ENCODE measurements at regions not wholly inside any gene's neighbourhood (a gene's known extent, or its start where the extent isn't known, plus 50 kb on each side); places are given as distances from the start of the nearest gene placed in this dataset.

GRCh38 chr15:91499774-91500383 lies 353.6 kb upstream of the SLCO3A1 start:
- no peak for FAIRE-seq
- no peak for TF ChIP-seq PAX5 (IDR thresholded peaks at IDR 0.05; ENCODE audit: insufficient read depth, low read length, severe bottlenecking)
- TF ChIP-seq SPI1 (IDR thresholded peaks at IDR 0.05; ENCODE audit: low read depth, low read length) = no peak
- no peak for TF ChIP-seq POLR2A (IDR thresholded peaks at IDR 0.05; ENCODE audit: low read depth, low read length)
- no peak for TF ChIP-seq POU2F2 (IDR thresholded peaks at IDR 0.05; ENCODE audit: low read depth, low read length)
- no peak for TF ChIP-seq POLR2AphosphoS5 (IDR thresholded peaks at IDR 0.05; ENCODE audit: low read depth, low read length)
- TF ChIP-seq TAF1 (IDR thresholded peaks at IDR 0.05; ENCODE audit: low read depth, low read length) = no peak

GRCh38 chr15:91508633-91509032 lies 344.9 kb upstream of the SLCO3A1 start:
- no peak for TF ChIP-seq POU2F2 (IDR thresholded peaks at IDR 0.05; ENCODE audit: low read depth, low read length)
- no peak for TF ChIP-seq TAF1 (IDR thresholded peaks at IDR 0.05; ENCODE audit: low read depth, low read length)
- TF ChIP-seq POLR2A (IDR thresholded peaks at IDR 0.05; ENCODE audit: low read depth, low read length) = no peak
- TF ChIP-seq SPI1 (IDR thresholded peaks at IDR 0.05; ENCODE audit: low read depth, low read length) = no peak
- no peak for TF ChIP-seq POLR2AphosphoS5 (IDR thresholded peaks at IDR 0.05; ENCODE audit: low read depth, low read length)
- no peak for TF ChIP-seq PAX5 (IDR thresholded peaks at IDR 0.05; ENCODE audit: insufficient read depth, low read length, severe bottlenecking)
- FAIRE-seq (no peak), DNase-seq (ENCODE audit: insufficient read length, low spot score) (no peak)

More at GRCh38 chr15:91499774-91500383, 353.6 kb upstream of the SLCO3A1 start:
- no peak for DNase-seq (ENCODE audit: insufficient read length, low spot score)

GRCh38 chr15:91514147-91514546 lies 339.4 kb upstream of the SLCO3A1 start:
- TF ChIP-seq POU2F2 (IDR thresholded peaks at IDR 0.05; ENCODE audit: low read depth, low read length) = no peak
- no peak for TF ChIP-seq POLR2AphosphoS5 (IDR thresholded peaks at IDR 0.05; ENCODE audit: low read depth, low read length)
- TF ChIP-seq POLR2A (IDR thresholded peaks at IDR 0.05; ENCODE audit: low read depth, low read length) = no peak
- TF ChIP-seq TAF1 (IDR thresholded peaks at IDR 0.05; ENCODE audit: low read depth, low read length) = no peak
- no peak for TF ChIP-seq PAX5 (IDR thresholded peaks at IDR 0.05; ENCODE audit: insufficient read depth, low read length, severe bottlenecking)
- TF ChIP-seq SPI1 (IDR thresholded peaks at IDR 0.05; ENCODE audit: low read depth, low read length) = no peak
- no peak for DNase-seq (ENCODE audit: insufficient read length, low spot score)
- FAIRE-seq = no peak

GRCh38 chr15:91515188-91515754 lies 338.2 kb upstream of the SLCO3A1 start:
- DNase-seq (ENCODE audit: insufficient read length, low spot score) = no peak

GRCh38 chr15:91516866-91517265 lies 336.6 kb upstream of the SLCO3A1 start:
- no peak for TF ChIP-seq POU2F2 (IDR thresholded peaks at IDR 0.05; ENCODE audit: low read depth, low read length)
- no peak for DNase-seq (ENCODE audit: insufficient read length, low spot score)
- no peak for FAIRE-seq

More at GRCh38 chr15:91515188-91515754, 338.2 kb upstream of the SLCO3A1 start:
- no peak for FAIRE-seq
- TF ChIP-seq SPI1 (IDR thresholded peaks at IDR 0.05; ENCODE audit: low read depth, low read length) = no peak
- no peak for TF ChIP-seq POU2F2 (IDR thresholded peaks at IDR 0.05; ENCODE audit: low read depth, low read length)
- no peak for TF ChIP-seq TAF1 (IDR thresholded peaks at IDR 0.05; ENCODE audit: low read depth, low read length)
- no peak for TF ChIP-seq POLR2AphosphoS5 (IDR thresholded peaks at IDR 0.05; ENCODE audit: low read depth, low read length)
- TF ChIP-seq POLR2A (IDR thresholded peaks at IDR 0.05; ENCODE audit: low read depth, low read length) = no peak
- TF ChIP-seq PAX5 (IDR thresholded peaks at IDR 0.05; ENCODE audit: insufficient read depth, low read length, severe bottlenecking) = no peak

GRCh38 chr15:91517491-91518200 lies 335.9 kb upstream of the SLCO3A1 start:
- no peak for DNase-seq (ENCODE audit: insufficient read length, low spot score)
- FAIRE-seq = no peak
- TF ChIP-seq POLR2AphosphoS5 (IDR thresholded peaks at IDR 0.05; ENCODE audit: low read depth, low read length) (no peak), PAX5 (IDR thresholded peaks at IDR 0.05; ENCODE audit: insufficient read depth, low read length, severe bottlenecking) (no peak), SPI1 (IDR thresholded peaks at IDR 0.05; ENCODE audit: low read depth, low read length) (no peak), POU2F2 (IDR thresholded peaks at IDR 0.05; ENCODE audit: low read depth, low read length) (no peak), POLR2A (IDR thresholded peaks at IDR 0.05; ENCODE audit: low read depth, low read length) (no peak), TAF1 (IDR thresholded peaks at IDR 0.05; ENCODE audit: low read depth, low read length) (no peak)

GRCh38 chr15:91520850-91521249 lies 332.7 kb upstream of the SLCO3A1 start:
- TF ChIP-seq PAX5 (IDR thresholded peaks at IDR 0.05; ENCODE audit: insufficient read depth, low read length, severe bottlenecking) = no peak
- no peak for TF ChIP-seq TAF1 (IDR thresholded peaks at IDR 0.05; ENCODE audit: low read depth, low read length)
- TF ChIP-seq SPI1 (IDR thresholded peaks at IDR 0.05; ENCODE audit: low read depth, low read length) = no peak
- TF ChIP-seq POU2F2 (IDR thresholded peaks at IDR 0.05; ENCODE audit: low read depth, low read length) = no peak
- no peak for TF ChIP-seq POLR2A (IDR thresholded peaks at IDR 0.05; ENCODE audit: low read depth, low read length)
- no peak for TF ChIP-seq POLR2AphosphoS5 (IDR thresholded peaks at IDR 0.05; ENCODE audit: low read depth, low read length)
- DNase-seq (ENCODE audit: insufficient read length, low spot score) = no peak
- FAIRE-seq = no peak

DNA sequence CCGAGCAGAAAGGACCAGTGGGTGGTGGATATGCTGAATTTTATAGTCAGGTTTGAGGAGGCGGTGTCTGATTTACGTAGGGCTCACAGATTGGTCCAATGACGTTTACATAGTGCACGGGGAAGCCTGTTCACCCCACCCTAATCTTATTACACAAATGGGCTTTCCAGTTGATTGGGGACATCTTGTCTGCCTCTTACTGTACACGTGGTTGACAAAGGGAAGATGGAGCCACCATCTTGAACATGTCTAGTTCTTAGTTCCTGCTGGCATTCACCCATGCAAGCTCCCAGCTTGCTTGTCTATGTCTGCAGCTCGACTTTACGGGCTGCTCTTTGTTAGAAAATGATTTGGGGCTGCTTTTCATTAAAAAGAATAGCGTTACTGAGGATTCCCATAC lies 332.0 kb upstream of the SLCO3A1 start:
- TF ChIP-seq POLR2A (IDR thresholded peaks at IDR 0.05; ENCODE audit: low read depth, low read length) (no peak), POU2F2 (IDR thresholded peaks at IDR 0.05; ENCODE audit: low read depth, low read length) (no peak), PAX5 (IDR thresholded peaks at IDR 0.05; ENCODE audit: insufficient read depth, low read length, severe bottlenecking) (no peak), TAF1 (IDR thresholded peaks at IDR 0.05; ENCODE audit: low read depth, low read length) (no peak)
- no peak for FAIRE-seq
- no peak for DNase-seq (ENCODE audit: insufficient read length, low spot score)

DNA sequence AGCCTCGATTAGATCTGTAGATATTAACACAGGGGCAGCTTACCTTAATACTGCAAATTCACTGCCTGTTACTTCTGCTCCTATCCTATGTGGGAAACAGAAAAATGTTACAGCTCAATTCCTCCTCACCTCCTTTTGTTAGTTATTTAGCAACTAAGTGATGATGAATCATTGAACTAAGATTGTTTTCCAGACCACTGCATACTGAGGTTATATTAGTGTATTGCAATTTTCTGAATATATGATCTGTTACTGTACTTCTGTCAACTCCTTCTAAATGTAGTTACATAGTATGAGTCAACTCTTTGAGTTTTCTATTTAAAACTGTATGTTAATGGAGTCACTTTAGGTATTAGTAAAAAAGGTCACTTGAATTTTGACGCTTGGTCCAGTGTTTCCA lies 331.5 kb upstream of the SLCO3A1 start:
- TF ChIP-seq SPI1 (IDR thresholded peaks at IDR 0.05; ENCODE audit: low read depth, low read length) (no peak), TAF1 (IDR thresholded peaks at IDR 0.05; ENCODE audit: low read depth, low read length) (no peak), POLR2AphosphoS5 (IDR thresholded peaks at IDR 0.05; ENCODE audit: low read depth, low read length) (no peak), POU2F2 (IDR thresholded peaks at IDR 0.05; ENCODE audit: low read depth, low read length) (no peak), POLR2A (IDR thresholded peaks at IDR 0.05; ENCODE audit: low read depth, low read length) (no peak), PAX5 (IDR thresholded peaks at IDR 0.05; ENCODE audit: insufficient read depth, low read length, severe bottlenecking) (no peak)
- FAIRE-seq = no peak
- no peak for DNase-seq (ENCODE audit: insufficient read length, low spot score)

All from GM12891 (cell line).